ENCODE measurements at regions not wholly inside any gene's neighbourhood (a gene's known extent, or its start where the extent isn't known, plus 50 kb on each side); places are given as distances from the start of the nearest gene placed in this dataset.
"Not testable (repeated sequence)": the region's sequence is repeated elsewhere in the genome, so short reads cannot be mapped to it uniquely, and the experiment has no call there.

- not testable (repeated sequence) for TF ChIP-seq CTCF (IDR thresholded peaks at IDR 0.05; ENCODE audit: extremely low read depth in 1 of 2, insufficient read depth in 1 of 2, low read depth in 1 of 2, low read length in 2 of 2); MYC (IDR thresholded peaks at IDR 0.05; ENCODE audit: low read depth, low read length); POLR2A (IDR thresholded peaks at IDR 0.05; ENCODE audit: low read depth, low read length); MAX (IDR thresholded peaks at IDR 0.05; ENCODE audit: insufficient read depth, insufficient read length); JUN (IDR thresholded peaks at IDR 0.05; ENCODE audit: borderline replicate concordance, insufficient read depth, insufficient read length, low read depth); POLR2AphosphoS5 (IDR thresholded peaks at IDR 0.05; ENCODE audit: insufficient read depth, low read depth, low read length); EZH2 (IDR thresholded peaks at IDR 0.05; ENCODE audit: borderline replicate concordance, low read depth, low read length, severe bottlenecking)
Observed at GRCh38 chr5:109283086-109283485, 126.7 kb downstream of the PJA2 start.
